Ovary (tissue), 7 donors: ENCODE measurements at regions not wholly inside any gene's neighbourhood (a gene's known extent, or its start where the extent isn't known, plus 50 kb on each side); places are given as distances from the start of the nearest gene placed in this dataset.

Experiments
- DNase-seq, 5 donors: peaks; one replicate each; pipeline ENCODE4 v3.0.0-alpha.2; 2019 to 2020
- H3K27ac ChIP-seq, 2 donors: fragments of 200-600 bp; one replicate each; pipeline versions ENCODE4 v1.5.1 to v1.8.0; 2019 to 2022
- H3K27me3 ChIP-seq: fragments of 200-600 bp; one replicate; pipeline ENCODE4 v1.8.0; 2022
- H3K36me3 ChIP-seq: fragments of 200-600 bp; sonication (generic); one replicate; pipeline ENCODE4 v1.5.1; 2019
- H3K4me1 ChIP-seq: one replicate; pipeline ENCODE4 v1.8.1; 2013; ENCODE audit warnings: mild to moderate bottlenecking, moderate library complexity; ENCODE audit not compliant: insufficient read depth
- H3K4me3 ChIP-seq: fragments of 200-600 bp; sonication (generic); one replicate; pipeline ENCODE4 v1.5.1; 2017
- H3K9me3 ChIP-seq, 2 donors: fragments of 200-600 bp in 1 of 2; sonication (generic) in 1 of 2; one replicate each; pipeline versions ENCODE4 v1.5.1 to v1.8.1; 2013 to 2019; ENCODE audit warnings: mild to moderate bottlenecking in 1 of 2, moderate library complexity in 1 of 2
- CTCF ChIP-seq, 3 donors: fragments of 450-650 bp in 2 of 3; fragments of 200-600 bp in 1 of 3; IDR thresholded peaks; one replicate each; pipeline versions ENCODE4 v1.5.1 to v1.8.0; 2016 to 2022; ENCODE audit warnings: antibody characterized with exemption in 3 of 3, mild to moderate bottlenecking in 1 of 3
- EP300 ChIP-seq: sonication (generic); formaldehyde crosslinking; IDR thresholded peaks from one replicate; pipeline ENCODE4 v1.6.1; 2017; ENCODE audit warnings: antibody characterized with exemption
- POLR2A ChIP-seq: fragments of 450-650 bp; IDR thresholded peaks from one replicate; pipeline ENCODE4 v1.6.1; 2017; ENCODE audit warnings: antibody characterized with exemption, mild to moderate bottlenecking, moderate library complexity
- WGBS, 3 donors: extraction: QIAGEN DNeasy Blood & Tissue Kit in 1 of 3; methylation state at CpG; one replicate each; pipeline versions ENCODE4 v1.1.5 to v1.1.7; 2013 to 2017; 5-methylcytosine and 5-hydroxymethylcytosine counted together
- intact Hi-C, 4 donors: fragments of 100-400 bp; cut with DNase I; formaldehyde crosslinking; loops; one replicate each; pipeline versions ENCODE4 v1.11.0 to v1.15.1; 2022 to 2023
- donor health status: DM: no; HTN: no; CAD: no; lungs with moderate emphysema.
- donor health status: DM: no; HTN: no; CAD: no.
- donor health status: Bipolar disorder and iron deficiency.
- donor health status: DM: no; HTN: no; CAD: no.
- donor health status: DM: yes; HTN: yes; CAD: no.

GRCh38 chr6:98593676-98594075 lies 240.7 kb upstream of the POU3F2 start:
- no peaks in the 10 kb centered on the region for H3K27me3 ChIP-seq
- WGBS, 3 donors, result 79 to 81% (median 79%) methylated on average over 2 of the region's 2 CpGs
- intact Hi-C loops, result no loop called here

GRCh38 chr6:98601716-98602115 lies 232.7 kb upstream of the POU3F2 start:
- Histone ChIP-seq H3K27me3 (no peaks in the 10 kb centered on the region), H3K4me3 (no peak overlapping the region), H3K27ac (no peak overlapping the region), H3K4me1 (no peaks in the 10 kb centered on the region), H3K9me3 (no peaks in the 10 kb centered on the region), H3K36me3 (no peaks in the 10 kb centered on the region)
- no peak for TF ChIP-seq POLR2A
- no peak for TF ChIP-seq EP300
- TF ChIP-seq CTCF (IDR thresholded peaks at IDR 0.05), result no peak
- 67 to 85% (median 73%) methylated on average over 5 of the region's 5 CpGs for WGBS, 3 donors
- DNase-seq, result no peak
- intact Hi-C loops, result no loop called here

More at GRCh38 chr6:98593676-98594075, 240.7 kb upstream of the POU3F2 start:
- H3K36me3 ChIP-seq, result no peaks in the 10 kb centered on the region
- TF ChIP-seq POLR2A, result no peak
- TF ChIP-seq CTCF (IDR thresholded peaks at IDR 0.05), result no peak
- no peak for TF ChIP-seq EP300
- H3K9me3 ChIP-seq, result no peaks in the 10 kb centered on the region
- H3K4me1 ChIP-seq, result no peaks in the 10 kb centered on the region
- H3K4me3 ChIP-seq, result no peak overlapping the region
- DNase-seq, result no peak
- H3K27ac ChIP-seq, result no peak overlapping the region

- H3K9me3 ChIP-seq, result no peaks in the 10 kb centered on the region
- H3K4me3 ChIP-seq, result no peak overlapping the region
- no peaks in the 10 kb centered on the region for H3K27me3 ChIP-seq
- TF ChIP-seq EP300 (no peak), CTCF (IDR thresholded peaks at IDR 0.05) (no peak)
- intact Hi-C loops, result no loop called here
- H3K4me1 ChIP-seq, result no peaks in the 10 kb centered on the region
- H3K36me3 ChIP-seq, result no peaks in the 10 kb centered on the region
- 54 to 72% (median 68%) methylated on average over 1 of the region's 1 CpG for WGBS, 3 donors
- no peak for DNase-seq
- H3K27ac ChIP-seq, result no peak overlapping the region
These were observed 228.7 kb upstream of the POU3F2 start for GRCh38 chr6:98605705-98606104.

- no peak overlapping the region for H3K27ac ChIP-seq
- H3K4me3 ChIP-seq, result no peak overlapping the region
- WGBS, 3 donors, result 58 to 63% (median 62%) methylated on average over 4 of the region's 4 CpGs
- H3K36me3 ChIP-seq, result no peaks in the 10 kb centered on the region
- TF ChIP-seq CTCF (IDR thresholded peaks at IDR 0.05) (no peak), EP300 (no peak), POLR2A (no peak)
- intact Hi-C loops, result no loop called here
- no peaks in the 10 kb centered on the region for H3K9me3 ChIP-seq
- H3K4me1 ChIP-seq, result no peaks in the 10 kb centered on the region
- H3K27me3 ChIP-seq, result no peaks in the 10 kb centered on the region
- DNase-seq, result no peak
These were observed 207.1 kb upstream of the POU3F2 start for GRCh38 chr6:98627129-98627775.
